ENCODE measurements at regions not wholly inside any gene's neighbourhood (a gene's known extent, or its start where the extent isn't known, plus 50 kb on each side); places are given as distances from the start of the nearest gene placed in this dataset.

- DNase-seq (ENCODE audit: low spot score): no peak
These were observed 251.3 kb downstream of the GAS1 start for GRCh38 chr9:86695910-86696424.

- DNase-seq (ENCODE audit: low spot score): no peak
These were observed 257.3 kb downstream of the GAS1 start for GRCh38 chr9:86690034-86690433.

- no peak for DNase-seq (ENCODE audit: low spot score)
These were observed 259.5 kb downstream of the GAS1 start for GRCh38 chr9:86687788-86688187.

- no peak for DNase-seq (ENCODE audit: low spot score)
These were observed 261.8 kb downstream of the GAS1 start for GRCh38 chr9:86685556-86685955.

GRCh38 chr9:86684148-86684547 lies 263.2 kb downstream of the GAS1 start:
- DNase-seq (ENCODE audit: low spot score): no peak

- no peak for DNase-seq (ENCODE audit: low spot score)
These were observed 265.1 kb downstream of the GAS1 start for GRCh38 chr9:86682240-86682639.

GRCh38 chr9:86679909-86680308 lies 267.4 kb downstream of the GAS1 start:
- no peak for DNase-seq (ENCODE audit: low spot score)

- DNase-seq (ENCODE audit: low spot score): no peak
These were observed 270.9 kb downstream of the GAS1 start for GRCh38 chr9:86676396-86676795.

GRCh38 chr9:86675805-86676204 lies 271.5 kb downstream of the GAS1 start:
- no peak for DNase-seq (ENCODE audit: low spot score)

GRCh38 chr9:86674487-86674886 lies 272.8 kb downstream of the GAS1 start:
- DNase-seq (ENCODE audit: low spot score): no peak

GRCh38 chr9:86672966-86673365 lies 274.3 kb downstream of the GAS1 start:
- DNase-seq (ENCODE audit: low spot score): no peak

GRCh38 chr9:86672301-86672700 lies 275.0 kb downstream of the GAS1 start:
- no peak for DNase-seq (ENCODE audit: low spot score)

GRCh38 chr9:86671018-86671417 lies 276.3 kb downstream of the GAS1 start:
- DNase-seq (ENCODE audit: low spot score): no peak

GRCh38 chr9:86670536-86670935 lies 276.8 kb downstream of the GAS1 start:
- no peak for DNase-seq (ENCODE audit: low spot score)

- no peak for DNase-seq (ENCODE audit: low spot score)
These were observed 277.2 kb downstream of the GAS1 start for GRCh38 chr9:86670076-86670475.

- no peak for DNase-seq (ENCODE audit: low spot score)
These were observed 277.9 kb downstream of the GAS1 start for GRCh38 chr9:86669422-86669821.

GRCh38 chr9:86668488-86668887 lies 278.8 kb downstream of the GAS1 start:
- no peak for DNase-seq (ENCODE audit: low spot score)

GRCh38 chr9:86667307-86667706 lies 280.0 kb downstream of the GAS1 start:
- DNase-seq (ENCODE audit: low spot score): no peak

GRCh38 chr9:86665416-86665815 lies 281.9 kb downstream of the GAS1 start:
- no peak for DNase-seq (ENCODE audit: low spot score)

- no peak for DNase-seq (ENCODE audit: low spot score)
These were observed 282.7 kb downstream of the GAS1 start for GRCh38 chr9:86664603-86665002.

- no peak for DNase-seq (ENCODE audit: low spot score)
These were observed 283.4 kb downstream of the GAS1 start for GRCh38 chr9:86663905-86664304.

GRCh38 chr9:86662890-86663468 lies 284.3 kb downstream of the GAS1 start:
- no peak for DNase-seq (ENCODE audit: low spot score)

GRCh38 chr9:86660146-86660943 lies 287.0 kb downstream of the GAS1 start:
- DNase-seq (ENCODE audit: low spot score): no peak
